DND-41 (cell line): ENCODE measurements at regions not wholly inside any gene's neighbourhood (a gene's known extent, or its start where the extent isn't known, plus 50 kb on each side); places are given as distances from the start of the nearest gene placed in this dataset.

Experiments
- EZH2 ChIP-seq: IDR thresholded peaks from 3 replicates; pipeline ENCODE4 v1.6.1; 2012; ENCODE audit warnings: borderline replicate concordance, low read depth, mild to moderate bottlenecking, moderate library complexity, low read length, inconsistent platforms; ENCODE audit not compliant: severe bottlenecking
- TF ChIP-seq, protein P1 (sequence below): IDR thresholded peaks from 2 replicates; pipeline ENCODE4 v1.5.1; 2012; ENCODE audit warnings: borderline replicate concordance, low read length, moderate library complexity, mild to moderate bottlenecking; ENCODE audit not compliant: poor library complexity, severe bottlenecking; ENCODE audit errors: extremely low read depth

DNA sequence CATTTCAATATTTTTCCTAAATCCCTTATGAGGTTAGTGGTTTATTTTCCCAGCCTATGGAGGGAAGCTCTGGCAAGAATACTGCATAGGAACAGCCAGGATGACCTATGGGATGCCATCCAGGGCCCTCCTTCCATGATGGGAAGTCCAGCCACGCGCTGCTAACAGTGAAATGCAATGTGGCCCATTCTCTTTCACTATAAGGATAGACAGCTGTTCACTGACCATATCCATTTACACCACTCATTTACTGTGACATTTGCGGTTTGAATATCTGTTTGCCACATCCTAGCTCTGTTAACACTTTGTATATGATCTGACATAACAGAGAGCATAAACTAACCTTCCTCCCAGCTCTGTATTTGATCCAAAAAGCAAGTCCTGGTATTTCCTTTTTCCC, 471.7 kb downstream of the CBLN4 start:
- TF ChIP-seq, protein P1, sequence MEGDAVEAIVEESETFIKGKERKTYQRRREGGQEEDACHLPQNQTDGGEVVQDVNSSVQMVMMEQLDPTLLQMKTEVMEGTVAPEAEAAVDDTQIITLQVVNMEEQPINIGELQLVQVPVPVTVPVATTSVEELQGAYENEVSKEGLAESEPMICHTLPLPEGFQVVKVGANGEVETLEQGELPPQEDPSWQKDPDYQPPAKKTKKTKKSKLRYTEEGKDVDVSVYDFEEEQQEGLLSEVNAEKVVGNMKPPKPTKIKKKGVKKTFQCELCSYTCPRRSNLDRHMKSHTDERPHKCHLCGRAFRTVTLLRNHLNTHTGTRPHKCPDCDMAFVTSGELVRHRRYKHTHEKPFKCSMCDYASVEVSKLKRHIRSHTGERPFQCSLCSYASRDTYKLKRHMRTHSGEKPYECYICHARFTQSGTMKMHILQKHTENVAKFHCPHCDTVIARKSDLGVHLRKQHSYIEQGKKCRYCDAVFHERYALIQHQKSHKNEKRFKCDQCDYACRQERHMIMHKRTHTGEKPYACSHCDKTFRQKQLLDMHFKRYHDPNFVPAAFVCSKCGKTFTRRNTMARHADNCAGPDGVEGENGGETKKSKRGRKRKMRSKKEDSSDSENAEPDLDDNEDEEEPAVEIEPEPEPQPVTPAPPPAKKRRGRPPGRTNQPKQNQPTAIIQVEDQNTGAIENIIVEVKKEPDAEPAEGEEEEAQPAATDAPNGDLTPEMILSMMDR, result no peak
- TF ChIP-seq EZH2, result no peak
